GM19193 (cell line): ENCODE measurements at regions not wholly inside any gene's neighbourhood (a gene's known extent, or its start where the extent isn't known, plus 50 kb on each side); places are given as distances from the start of the nearest gene placed in this dataset.

Source experiments
- POLR2A ChIP-seq: IDR thresholded peaks from 4 replicates; pipeline ENCODE4 v1.6.1; 2011; ENCODE audit not compliant: insufficient read depth, insufficient read length; ENCODE audit errors: extremely low read depth

DNA sequence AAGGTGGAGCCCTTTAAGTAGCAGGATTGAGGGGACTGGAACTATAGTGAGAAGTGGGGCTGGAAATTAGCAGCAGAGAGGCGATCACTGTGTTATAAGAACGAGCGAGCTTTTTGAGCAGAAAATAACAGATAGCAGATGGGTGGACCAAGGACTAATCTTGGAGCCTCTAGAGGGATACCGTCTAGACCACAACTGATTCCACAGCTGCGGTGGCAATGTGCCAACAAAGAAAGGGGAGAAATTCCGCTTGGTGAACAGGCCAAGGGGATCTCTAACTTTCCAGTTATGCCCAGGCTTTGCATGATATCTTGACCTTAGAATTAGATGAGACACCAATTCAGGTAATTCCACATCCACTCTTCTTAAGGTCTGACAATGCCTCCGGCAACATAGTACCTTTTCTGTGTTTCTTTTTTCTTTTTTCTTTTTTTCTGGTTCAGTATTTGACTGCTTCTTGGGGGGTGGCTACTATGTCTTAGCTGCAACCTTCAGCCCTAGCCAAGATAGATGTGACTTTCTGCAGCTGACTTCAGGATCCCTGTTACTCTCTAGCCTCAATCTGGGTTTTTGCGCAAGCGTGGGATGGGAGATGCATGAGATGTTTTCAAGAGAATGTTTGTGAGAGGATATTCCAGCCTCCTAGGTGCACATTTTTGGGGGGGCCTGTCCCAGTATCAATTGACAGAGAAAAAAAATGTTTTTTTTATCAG lies 143.4 kb upstream of the CPSF6 start:
- TF ChIP-seq POLR2A = no peak

DNA sequence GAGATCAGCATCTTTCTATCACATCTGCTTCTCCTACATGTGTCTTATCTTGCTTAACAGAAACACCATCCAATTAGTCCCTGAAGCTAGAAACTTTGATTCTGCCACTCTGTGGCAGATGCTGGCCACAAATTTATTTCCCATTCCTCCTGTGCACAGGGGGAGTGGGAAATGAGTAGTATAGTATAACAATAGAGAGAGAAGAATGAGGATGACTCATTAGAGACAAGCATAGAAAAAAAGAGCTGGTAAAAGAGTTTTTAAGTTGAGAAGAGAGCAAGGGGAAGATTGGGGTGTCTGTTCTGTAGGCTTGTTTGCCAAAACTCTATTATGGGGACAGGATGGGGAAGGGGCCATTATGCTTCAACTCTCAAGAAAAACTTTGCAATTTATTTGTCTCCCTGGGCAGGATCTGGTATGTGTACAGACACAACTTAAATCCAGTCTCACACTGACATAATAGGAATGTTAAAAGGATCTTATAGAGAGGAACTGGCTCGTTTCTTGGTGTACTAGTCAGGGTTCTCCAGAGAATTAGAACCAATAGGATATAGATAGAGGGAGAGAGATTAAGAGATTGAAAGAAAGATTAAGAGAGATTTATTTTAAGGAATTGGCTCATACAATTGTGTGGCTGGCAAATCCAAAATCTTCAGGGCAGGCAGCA lies 142.6 kb upstream of the CPSF6 start:
- TF ChIP-seq POLR2A = no peak

DNA sequence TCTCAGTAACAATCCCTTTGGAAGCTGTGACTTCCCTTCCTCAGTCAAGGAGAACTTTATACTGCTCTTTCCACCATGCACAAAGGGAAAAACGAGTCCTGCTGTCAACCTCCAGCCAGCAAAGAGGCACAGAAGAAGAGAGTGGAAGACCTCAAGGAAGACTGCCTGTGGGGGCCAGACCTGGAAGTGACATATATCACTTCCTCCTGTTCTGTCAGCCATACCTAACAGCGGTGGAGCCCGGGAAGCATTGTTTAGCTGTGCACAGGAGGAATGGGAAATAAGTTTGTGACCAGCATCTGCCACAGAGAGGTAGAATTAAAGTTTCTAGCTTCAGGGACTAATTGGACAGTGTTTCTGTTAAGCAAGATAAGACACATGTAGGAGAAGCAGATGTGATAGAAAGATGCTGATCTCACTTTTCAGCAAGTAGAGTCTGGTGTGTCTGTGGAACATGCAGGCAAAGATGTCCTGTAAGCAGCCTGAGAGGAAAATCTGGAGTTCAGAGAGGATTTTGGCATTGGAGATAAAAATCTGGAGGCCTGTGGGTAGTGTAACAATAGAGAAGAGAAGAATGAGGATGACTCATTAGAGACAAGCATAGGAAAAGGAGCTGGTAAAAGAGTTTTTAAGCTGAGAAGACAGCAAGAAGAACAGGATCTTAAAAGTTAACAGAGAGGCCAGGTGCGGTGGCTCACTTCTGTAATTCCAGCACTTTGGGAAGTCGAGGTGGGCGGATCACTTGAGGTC lies 141.6 kb upstream of the CPSF6 start:
- TF ChIP-seq POLR2A = no peak

DNA sequence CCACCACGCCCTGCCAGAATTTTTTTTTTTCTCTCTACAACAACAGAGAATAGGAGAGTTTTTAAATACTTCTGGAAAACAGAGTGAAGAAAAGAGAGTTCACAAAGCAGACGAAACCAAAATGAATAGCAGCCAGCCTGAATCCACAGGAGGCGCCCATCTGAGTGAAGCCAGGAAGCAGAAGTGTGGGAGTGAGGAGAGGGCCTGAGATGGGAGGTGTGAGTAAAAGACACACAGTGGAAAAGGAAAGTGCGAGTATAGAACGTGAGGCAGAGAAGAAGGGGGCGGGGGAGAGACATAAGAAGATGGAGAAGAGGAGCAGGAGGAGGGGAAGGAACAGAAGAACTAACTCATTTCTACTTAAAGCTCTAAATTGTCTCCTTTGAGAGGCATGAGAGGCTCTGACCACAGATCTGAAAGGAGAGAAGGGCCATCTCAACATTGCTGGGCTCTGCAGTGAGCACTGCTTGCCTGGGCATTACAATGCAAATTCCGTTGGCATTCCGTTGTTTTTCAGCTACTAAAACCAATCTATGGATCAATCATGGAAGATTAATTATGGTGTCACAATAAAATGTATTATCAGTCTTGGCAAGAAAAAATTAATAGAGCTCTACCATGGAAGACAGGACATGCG lies 140.1 kb upstream of the CPSF6 start:
- TF ChIP-seq POLR2A = no peak

DNA sequence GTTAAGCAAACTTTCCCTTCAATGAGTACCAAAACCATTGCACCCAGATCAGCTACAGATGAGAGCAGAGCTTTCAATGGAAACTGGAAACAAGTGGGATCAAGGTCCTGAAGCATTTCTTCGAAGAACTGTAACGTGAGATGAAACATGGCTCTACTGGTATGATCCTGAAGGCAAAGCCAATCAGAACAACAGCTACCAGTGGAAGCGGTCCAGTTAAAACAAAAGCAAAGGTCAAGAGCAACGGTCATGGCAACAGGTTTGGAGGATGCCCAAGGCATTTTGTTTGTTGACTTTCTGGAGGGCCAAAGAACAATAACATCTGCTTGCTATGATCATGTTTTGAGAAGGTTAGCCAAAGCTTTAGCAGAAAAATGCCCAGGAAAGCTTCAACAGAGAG lies 137.9 kb upstream of the CPSF6 start:
- TF ChIP-seq POLR2A = no peak

DNA sequence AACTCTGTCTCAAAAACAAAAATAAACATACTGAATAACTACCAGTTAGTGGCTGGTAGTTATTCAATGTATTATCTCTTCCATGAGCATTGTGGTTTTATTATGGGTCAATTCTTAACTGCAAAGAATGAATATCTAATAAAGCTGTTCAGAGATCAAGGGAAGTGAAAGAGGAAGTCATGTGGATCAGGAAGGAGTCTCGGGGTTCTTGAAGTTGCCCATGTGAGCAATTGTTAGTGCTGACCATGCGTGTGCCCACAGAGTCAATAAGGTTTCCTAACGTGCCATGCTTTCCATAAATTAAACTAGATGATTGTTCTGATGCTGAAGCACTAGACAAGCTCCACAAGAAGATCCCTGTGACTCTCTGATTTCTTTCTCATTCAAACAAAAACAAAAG lies 136.5 kb upstream of the CPSF6 start:
- TF ChIP-seq POLR2A = no peak

DNA sequence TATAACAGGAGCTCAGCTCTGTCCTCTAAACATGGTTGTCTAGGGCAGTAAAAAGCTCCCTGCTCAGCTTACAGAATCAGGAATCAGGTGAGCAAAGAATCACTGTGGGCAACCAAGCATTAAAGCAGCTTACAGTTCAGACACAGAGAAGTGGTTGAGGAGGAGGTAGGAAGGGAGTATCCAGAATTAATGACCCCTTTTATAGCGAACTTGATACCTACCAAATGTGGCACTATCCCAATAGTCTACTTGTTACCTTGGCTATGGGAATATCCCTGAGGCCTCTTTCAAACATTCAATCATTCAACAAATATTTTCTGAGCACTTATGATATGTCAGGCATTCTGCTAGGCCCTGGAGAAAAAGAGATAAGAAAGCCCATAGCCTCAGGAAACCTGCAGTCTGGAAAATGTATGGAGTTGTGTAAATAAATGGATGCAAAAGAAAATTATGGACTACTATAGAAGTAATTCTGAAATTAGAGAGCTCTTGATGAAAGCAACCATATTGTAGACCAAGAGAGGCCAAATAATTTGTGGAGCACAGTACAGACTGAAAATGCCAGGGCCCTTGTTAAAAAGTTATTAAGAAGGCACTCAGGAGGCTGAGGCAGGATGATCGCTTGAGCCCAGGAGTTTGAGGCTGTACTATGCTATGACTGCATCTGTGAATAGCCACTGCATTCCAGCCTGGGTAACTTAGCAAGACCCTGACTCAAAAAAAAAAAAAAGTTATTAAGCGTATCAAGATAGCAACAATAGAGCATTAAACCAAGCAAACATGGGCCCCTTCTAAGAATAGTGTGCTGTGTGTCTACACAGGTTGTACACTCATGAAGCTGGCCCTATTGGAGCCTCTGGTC lies 134.0 kb upstream of the CPSF6 start:
- no peak for TF ChIP-seq POLR2A

DNA sequence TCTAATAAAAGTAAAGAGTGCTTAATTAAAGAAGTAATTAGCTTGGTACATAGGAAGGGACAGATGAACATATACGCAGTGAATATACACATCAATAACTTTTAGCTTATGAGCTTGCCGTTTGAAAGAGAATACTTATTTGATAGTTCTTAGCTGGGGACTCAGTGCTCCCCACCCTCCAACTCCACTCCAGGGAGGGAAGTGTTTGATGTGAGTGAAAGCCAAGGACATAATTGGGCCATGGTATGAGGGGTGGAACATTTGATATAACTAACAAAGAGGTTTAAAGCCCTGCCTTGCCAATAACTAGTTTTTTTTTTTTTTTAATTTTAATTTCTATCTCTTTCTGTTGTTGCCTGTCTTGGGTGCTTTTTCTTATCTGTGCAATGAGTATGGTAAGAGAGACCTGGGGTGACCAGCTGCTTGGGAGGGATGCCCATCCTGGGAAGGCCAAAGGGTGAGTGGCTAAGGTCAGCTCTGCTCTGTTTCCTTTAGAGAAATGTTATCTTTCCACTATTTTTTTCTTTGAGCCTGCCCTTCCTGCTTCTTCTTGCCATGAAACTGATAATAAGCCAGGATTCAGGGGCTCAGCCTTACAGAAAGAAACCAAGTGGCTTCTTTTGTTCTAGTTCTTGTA lies 132.8 kb upstream of the CPSF6 start:
- no peak for TF ChIP-seq POLR2A

DNA sequence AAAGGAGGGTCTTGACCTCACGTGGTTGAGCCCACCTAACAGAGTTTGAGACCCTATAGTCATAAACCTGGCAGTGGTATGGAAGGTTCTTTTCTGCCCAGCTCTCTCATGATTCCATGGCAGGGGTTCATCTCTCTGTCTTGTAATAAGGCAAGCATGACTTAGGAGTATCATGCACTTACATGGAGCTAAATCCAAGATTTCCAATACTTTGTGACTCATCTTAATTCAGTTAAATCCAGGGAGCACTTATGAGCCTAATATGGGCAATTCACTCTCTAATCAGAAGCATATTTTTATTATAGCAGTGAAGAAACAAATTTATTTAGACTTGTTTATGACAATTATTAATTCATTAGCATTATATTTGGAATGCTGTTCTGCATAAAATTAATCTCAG lies 131.8 kb upstream of the CPSF6 start:
- no peak for TF ChIP-seq POLR2A

DNA sequence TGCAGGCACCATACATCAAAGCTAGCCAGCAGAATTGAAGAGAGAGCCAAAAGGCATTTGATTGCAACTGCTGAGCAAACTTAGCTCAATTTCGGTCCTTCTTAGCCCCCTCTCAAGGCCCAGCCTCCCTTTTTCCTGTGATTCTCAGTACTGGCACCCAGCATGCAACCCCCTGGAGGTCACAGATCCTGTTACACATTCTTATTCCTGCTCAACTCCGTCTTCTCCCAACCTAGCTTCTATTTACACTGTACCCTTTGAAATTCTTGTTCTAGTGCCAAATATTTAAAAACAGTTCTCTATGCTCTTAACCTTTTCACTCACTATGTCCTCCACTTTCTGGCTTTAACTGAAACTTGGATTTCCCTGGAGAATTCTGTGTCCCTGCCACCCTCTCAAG lies 131.3 kb upstream of the CPSF6 start:
- no peak for TF ChIP-seq POLR2A

DNA sequence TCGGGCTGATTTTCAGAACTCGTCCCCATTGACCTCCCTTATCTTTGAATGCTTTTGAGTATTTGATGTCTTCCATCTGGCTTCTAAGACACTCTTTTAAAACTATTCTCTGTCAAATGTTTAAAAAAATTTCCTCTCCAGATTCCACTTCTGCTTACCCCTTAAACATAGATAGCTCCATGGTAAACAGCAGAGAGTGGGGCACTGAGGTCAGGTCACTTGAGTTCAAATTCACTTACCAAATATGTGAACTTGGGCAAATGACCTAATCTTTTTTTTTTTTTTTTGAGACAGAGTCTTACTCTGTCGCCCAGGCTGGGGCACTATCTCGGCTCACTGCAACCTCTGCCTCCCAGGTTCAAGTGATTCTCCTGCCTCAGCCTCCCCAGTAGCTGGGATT lies 126.8 kb upstream of the CPSF6 start:
- TF ChIP-seq POLR2A = no peak

DNA sequence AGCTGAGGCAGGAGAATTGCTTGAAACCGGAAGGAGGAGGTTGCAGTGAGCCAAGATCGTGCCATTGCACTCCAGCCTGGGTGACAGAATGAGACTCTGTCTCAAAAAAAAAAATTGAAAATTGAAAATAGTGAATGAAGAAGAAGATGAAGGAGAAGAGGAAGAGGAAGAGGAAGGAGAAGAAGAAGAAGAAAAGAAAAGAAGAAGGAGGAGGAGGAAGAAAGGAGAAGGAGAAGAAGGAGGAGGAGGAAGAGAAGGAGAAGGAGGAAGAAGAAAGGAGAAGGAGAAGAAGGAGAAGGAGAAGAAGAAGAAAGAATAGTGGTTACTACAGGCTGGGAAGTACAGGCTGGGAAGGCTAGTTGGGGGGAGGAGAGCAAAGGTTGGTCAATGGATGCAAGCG lies 124.3 kb upstream of the CPSF6 start:
- TF ChIP-seq POLR2A = no peak

DNA sequence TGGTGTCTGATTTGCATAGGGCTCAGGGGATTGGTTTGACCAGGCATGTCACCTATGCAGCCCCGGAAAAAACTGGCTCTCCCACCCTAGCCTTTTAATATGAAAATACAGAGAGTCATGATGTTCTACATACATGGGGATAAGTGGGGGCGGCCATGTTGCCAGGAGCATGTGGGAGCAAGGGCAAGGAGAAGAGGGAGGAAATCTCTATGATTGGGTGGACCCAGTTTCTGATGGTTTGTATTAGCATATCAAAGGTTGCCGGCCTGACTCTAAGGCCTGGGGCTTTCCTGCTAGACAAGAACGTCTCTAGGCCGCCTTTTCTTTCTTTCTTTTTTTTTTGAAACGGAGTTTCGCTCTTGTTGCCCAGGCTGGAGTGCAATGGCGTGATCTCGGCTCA lies 123.4 kb upstream of the CPSF6 start:
- no peak for TF ChIP-seq POLR2A
